ENCODE measurements at regions not wholly inside any gene's neighbourhood (a gene's known extent, or its start where the extent isn't known, plus 50 kb on each side); places are given as distances from the start of the nearest gene placed in this dataset.

DNA sequence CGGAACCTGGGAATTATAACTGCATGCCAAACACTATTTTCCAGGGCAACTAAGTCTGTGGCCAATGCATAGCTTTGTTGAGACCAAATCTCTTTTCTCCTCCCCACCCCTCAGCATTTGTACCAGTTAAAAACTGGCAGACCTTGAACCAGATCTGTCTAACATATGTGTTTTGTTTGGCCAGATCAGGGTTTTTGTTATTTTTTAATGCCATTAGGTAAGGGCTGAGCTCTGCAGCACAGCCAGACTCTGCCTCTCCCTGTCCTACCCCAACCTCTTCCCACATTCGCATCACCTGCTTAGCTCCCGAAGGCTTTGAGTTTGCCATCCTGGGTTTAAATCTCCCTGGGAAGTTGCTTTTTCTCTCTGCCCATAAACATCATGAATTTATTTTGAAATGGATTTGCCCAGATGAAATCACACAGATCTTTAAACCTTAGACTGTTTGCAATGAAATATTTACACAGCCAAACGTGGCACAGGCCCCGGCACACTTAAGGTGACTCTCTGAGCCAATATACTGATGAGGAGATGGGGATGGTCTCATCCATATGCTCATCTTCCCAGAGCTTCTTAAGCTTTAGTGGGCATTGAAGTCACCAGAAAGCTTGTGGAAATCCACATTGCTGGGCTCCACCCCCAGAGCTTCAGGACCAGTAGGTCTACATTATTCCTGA is 54.0 kb upstream of the ALDH1B1 start:
- H3K9me2 ChIP-seq (replicated peaks; ENCODE audit: low read depth, low read length), result no peaks in the 10 kb centered on the region
- no peak overlapping the region for H3K4me3 ChIP-seq (ENCODE audit: low read length, poor library complexity, severe bottlenecking)
- H4K20me1 ChIP-seq (ENCODE audit: insufficient read depth, low read length, poor library complexity, severe bottlenecking), result no peaks in the 10 kb centered on the region
- no peaks in the 10 kb centered on the region for H3K4me1 ChIP-seq (ENCODE audit: insufficient read depth, low read length, poor library complexity, severe bottlenecking)
- no peaks in the 10 kb centered on the region for H3F3A ChIP-seq (ENCODE audit: low read depth)
- H3K9ac ChIP-seq (ENCODE audit: low read depth, low read length, poor library complexity, severe bottlenecking), result no peak overlapping the region
- no peaks in the 10 kb centered on the region for H3K27me3 ChIP-seq (ENCODE audit: insufficient read depth, low read length, poor library complexity, severe bottlenecking)
- no peaks in the 10 kb centered on the region for H3K79me2 ChIP-seq (ENCODE audit: insufficient read depth, low read length)
- no peak overlapping the region for H3K4me2 ChIP-seq (ENCODE audit: low read depth, low read length, poor library complexity, severe bottlenecking)
- no peaks in the 10 kb centered on the region for H3K36me3 ChIP-seq (ENCODE audit: insufficient read depth, low read length)
- TF ChIP-seq, protein P1, sequence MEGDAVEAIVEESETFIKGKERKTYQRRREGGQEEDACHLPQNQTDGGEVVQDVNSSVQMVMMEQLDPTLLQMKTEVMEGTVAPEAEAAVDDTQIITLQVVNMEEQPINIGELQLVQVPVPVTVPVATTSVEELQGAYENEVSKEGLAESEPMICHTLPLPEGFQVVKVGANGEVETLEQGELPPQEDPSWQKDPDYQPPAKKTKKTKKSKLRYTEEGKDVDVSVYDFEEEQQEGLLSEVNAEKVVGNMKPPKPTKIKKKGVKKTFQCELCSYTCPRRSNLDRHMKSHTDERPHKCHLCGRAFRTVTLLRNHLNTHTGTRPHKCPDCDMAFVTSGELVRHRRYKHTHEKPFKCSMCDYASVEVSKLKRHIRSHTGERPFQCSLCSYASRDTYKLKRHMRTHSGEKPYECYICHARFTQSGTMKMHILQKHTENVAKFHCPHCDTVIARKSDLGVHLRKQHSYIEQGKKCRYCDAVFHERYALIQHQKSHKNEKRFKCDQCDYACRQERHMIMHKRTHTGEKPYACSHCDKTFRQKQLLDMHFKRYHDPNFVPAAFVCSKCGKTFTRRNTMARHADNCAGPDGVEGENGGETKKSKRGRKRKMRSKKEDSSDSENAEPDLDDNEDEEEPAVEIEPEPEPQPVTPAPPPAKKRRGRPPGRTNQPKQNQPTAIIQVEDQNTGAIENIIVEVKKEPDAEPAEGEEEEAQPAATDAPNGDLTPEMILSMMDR (conservative IDR thresholded peaks at IDR 0.05; ENCODE audit: low read length), result no peak
- TF ChIP-seq EZH2phosphoT487 (IDR thresholded peaks at IDR 0.05; ENCODE audit: borderline replicate concordance), result no peak
- H2AFZ ChIP-seq (ENCODE audit: low read length), result no peak overlapping the region
- H3K9me3 ChIP-seq (ENCODE audit: insufficient read depth, low read depth, low read length), result no peaks in the 10 kb centered on the region

DNA sequence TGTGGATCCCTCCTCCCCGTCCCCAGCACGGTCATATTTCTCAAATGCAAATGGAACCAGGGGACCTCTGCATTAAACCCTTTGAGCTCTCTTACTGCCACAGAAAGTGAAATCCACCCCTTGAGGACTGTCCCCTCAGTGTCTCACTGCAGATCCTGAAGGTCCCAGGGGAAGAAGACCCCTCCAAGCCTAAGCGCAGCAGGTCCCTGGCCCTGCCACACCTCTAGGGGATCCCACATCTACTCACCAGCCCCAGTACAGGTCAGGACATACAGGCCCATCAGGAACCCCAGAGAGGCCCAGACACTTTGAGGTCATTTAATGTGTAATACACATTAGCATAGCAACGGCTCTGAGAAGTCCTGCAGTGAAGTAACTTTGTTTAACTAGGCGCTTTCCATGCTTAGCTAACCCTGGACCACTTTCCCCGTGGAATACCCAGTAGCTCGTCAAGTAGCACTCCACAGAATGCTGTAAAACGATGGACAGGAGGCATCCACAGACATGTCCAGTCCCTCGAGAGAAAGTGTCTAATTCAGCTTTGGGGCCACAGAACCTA is 54.7 kb upstream of the ALDH1B1 start:
- Histone ChIP-seq H3K79me2 (ENCODE audit: insufficient read depth, low read length) (no peaks in the 10 kb centered on the region), H3F3A (ENCODE audit: low read depth) (no peaks in the 10 kb centered on the region), H3K4me3 (ENCODE audit: low read length, poor library complexity, severe bottlenecking) (no peak overlapping the region), H4K20me1 (ENCODE audit: insufficient read depth, low read length, poor library complexity, severe bottlenecking) (no peaks in the 10 kb centered on the region), H2AFZ (ENCODE audit: low read length) (no peak overlapping the region), H3K9me3 (ENCODE audit: insufficient read depth, low read depth, low read length) (no peaks in the 10 kb centered on the region), H3K4me1 (ENCODE audit: insufficient read depth, low read length, poor library complexity, severe bottlenecking) (no peaks in the 10 kb centered on the region), H3K27me3 (ENCODE audit: insufficient read depth, low read length, poor library complexity, severe bottlenecking) (no peaks in the 10 kb centered on the region), H3K9me2 (replicated peaks; ENCODE audit: low read depth, low read length) (no peaks in the 10 kb centered on the region), H3K4me2 (ENCODE audit: low read depth, low read length, poor library complexity, severe bottlenecking) (no peak overlapping the region), H3K36me3 (ENCODE audit: insufficient read depth, low read length) (no peaks in the 10 kb centered on the region), H3K9ac (ENCODE audit: low read depth, low read length, poor library complexity, severe bottlenecking) (no peak overlapping the region)
- TF ChIP-seq, protein P1 (conservative IDR thresholded peaks at IDR 0.05; ENCODE audit: low read length), result no peak
- TF ChIP-seq EZH2phosphoT487 (IDR thresholded peaks at IDR 0.05; ENCODE audit: borderline replicate concordance), result no peak

DNA sequence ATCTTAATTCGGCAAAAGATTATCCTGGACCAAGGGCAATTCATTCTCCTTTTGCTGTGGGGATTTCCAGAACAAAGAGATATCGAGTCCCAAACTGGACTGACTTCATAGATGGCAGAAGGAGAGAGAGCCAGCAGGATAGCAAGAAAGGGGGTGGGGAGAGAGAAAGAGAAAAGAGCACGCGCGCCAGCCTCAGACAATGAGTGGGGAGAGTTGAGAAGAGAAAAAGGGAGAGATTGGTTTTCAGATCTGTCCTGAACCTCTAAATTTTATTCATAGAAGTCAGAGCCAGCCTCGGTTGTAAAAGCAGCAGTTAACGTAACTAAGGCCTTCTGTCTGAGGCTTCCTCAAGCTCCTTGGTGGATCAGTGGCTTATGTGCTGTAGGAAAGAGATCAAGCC is 55.3 kb upstream of the ALDH1B1 start:
- no peaks in the 10 kb centered on the region for H4K20me1 ChIP-seq (ENCODE audit: insufficient read depth, low read length, poor library complexity, severe bottlenecking)
- H3K9me3 ChIP-seq (ENCODE audit: insufficient read depth, low read depth, low read length), result no peaks in the 10 kb centered on the region
- no peaks in the 10 kb centered on the region for H3K79me2 ChIP-seq (ENCODE audit: insufficient read depth, low read length)
- no peak overlapping the region for H3K4me2 ChIP-seq (ENCODE audit: low read depth, low read length, poor library complexity, severe bottlenecking)
- H3K36me3 ChIP-seq (ENCODE audit: insufficient read depth, low read length), result no peaks in the 10 kb centered on the region
- no peaks in the 10 kb centered on the region for H3K27me3 ChIP-seq (ENCODE audit: insufficient read depth, low read length, poor library complexity, severe bottlenecking)
- no peak overlapping the region for H2AFZ ChIP-seq (ENCODE audit: low read length)
- TF ChIP-seq EZH2phosphoT487 (IDR thresholded peaks at IDR 0.05; ENCODE audit: borderline replicate concordance), result no peak
- TF ChIP-seq, protein P1 (conservative IDR thresholded peaks at IDR 0.05; ENCODE audit: low read length), result no peak
- no peaks in the 10 kb centered on the region for H3F3A ChIP-seq (ENCODE audit: low read depth)
- H3K4me1 ChIP-seq (ENCODE audit: insufficient read depth, low read length, poor library complexity, severe bottlenecking), result no peaks in the 10 kb centered on the region
- H3K4me3 ChIP-seq (ENCODE audit: low read length, poor library complexity, severe bottlenecking), result no peak overlapping the region
- no peaks in the 10 kb centered on the region for H3K9me2 ChIP-seq (replicated peaks; ENCODE audit: low read depth, low read length)
- no peak overlapping the region for H3K9ac ChIP-seq (ENCODE audit: low read depth, low read length, poor library complexity, severe bottlenecking)

Data from Loucy (cell line).